ENCODE measurements at regions not wholly inside any gene's neighbourhood (a gene's known extent, or its start where the extent isn't known, plus 50 kb on each side); places are given as distances from the start of the nearest gene placed in this dataset.

DNA sequence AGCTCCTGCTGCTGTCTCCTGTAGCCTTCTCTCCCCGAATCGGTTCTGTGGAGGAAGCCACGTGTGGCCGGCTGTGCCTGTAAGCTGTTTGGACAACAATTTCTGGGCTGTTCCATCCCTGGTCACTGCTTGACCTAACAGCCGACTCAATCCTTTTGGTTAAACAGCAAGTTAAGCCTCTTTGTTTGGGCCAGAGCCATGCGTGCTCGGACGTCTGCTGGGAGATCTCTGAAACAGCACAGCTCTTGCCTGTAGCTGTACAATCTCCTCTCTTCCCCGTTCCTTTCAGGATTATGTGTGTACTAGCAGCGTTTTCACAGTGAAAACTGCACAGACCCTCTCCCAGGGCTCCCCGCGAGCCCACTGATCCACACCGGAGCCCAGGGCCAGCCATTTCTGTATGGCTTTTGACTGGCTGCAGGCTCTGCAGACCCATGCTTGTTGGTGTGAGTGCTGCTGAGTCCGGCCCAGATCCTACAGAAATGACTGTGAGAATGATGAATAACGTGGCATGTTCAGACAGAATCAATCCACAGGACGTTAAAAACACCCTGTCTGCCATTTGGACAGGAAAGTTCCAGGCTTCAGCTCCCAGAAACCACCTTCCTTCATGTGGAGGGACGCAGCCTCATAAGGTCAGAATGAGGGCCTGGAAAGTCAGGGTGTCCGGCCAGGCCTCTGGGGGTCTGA is 428.6 kb upstream of the ADARB2 start:
- Histone ChIP-seq H3K36me3 (ENCODE audit: insufficient read depth, low read length) (no peaks in the 10 kb centered on the region), H3K4me1 (ENCODE audit: insufficient read depth, low read length) (no peaks in the 10 kb centered on the region), H3K27me3 (ENCODE audit: control insufficient read depth in 1 of 2, insufficient read depth in 2 of 2, low read length in 2 of 2) (no peaks in the 10 kb centered on the region), H3K9me3 (ENCODE audit: control insufficient read depth in 1 of 2, insufficient read depth in 1 of 2, low read length in 2 of 2) (no peaks in the 10 kb centered on the region), H3K27ac (ENCODE audit: low read depth in 1 of 2, low read length in 2 of 2) (no peak overlapping the region), H3K4me3 (ENCODE audit: low read length) (no peak overlapping the region)
- ATAC-seq (ENCODE audit: poor library complexity) (no peak), DNase-seq (no peak)
- Mint-ChIP-seq H3K36me3 (ENCODE audit: low read depth) (no peaks in the 10 kb centered on the region), H3K4me1 (ENCODE audit: low read depth) (no peaks in the 10 kb centered on the region), H3K9me3 (no peaks in the 10 kb centered on the region), H3K27me3 (no peaks in the 10 kb centered on the region), H3K27ac (no peak overlapping the region), H3K4me3 (no peak overlapping the region)
- CTCF ChIA-PET, result no interaction called here
- intact Hi-C loops (cut with DNase I, micrococcal nuclease), result no loop called here
- TF ChIP-seq, protein P1, sequence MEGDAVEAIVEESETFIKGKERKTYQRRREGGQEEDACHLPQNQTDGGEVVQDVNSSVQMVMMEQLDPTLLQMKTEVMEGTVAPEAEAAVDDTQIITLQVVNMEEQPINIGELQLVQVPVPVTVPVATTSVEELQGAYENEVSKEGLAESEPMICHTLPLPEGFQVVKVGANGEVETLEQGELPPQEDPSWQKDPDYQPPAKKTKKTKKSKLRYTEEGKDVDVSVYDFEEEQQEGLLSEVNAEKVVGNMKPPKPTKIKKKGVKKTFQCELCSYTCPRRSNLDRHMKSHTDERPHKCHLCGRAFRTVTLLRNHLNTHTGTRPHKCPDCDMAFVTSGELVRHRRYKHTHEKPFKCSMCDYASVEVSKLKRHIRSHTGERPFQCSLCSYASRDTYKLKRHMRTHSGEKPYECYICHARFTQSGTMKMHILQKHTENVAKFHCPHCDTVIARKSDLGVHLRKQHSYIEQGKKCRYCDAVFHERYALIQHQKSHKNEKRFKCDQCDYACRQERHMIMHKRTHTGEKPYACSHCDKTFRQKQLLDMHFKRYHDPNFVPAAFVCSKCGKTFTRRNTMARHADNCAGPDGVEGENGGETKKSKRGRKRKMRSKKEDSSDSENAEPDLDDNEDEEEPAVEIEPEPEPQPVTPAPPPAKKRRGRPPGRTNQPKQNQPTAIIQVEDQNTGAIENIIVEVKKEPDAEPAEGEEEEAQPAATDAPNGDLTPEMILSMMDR (IDR thresholded peaks at IDR 0.05), result no peak
- POLR2A ChIA-PET, result no interaction called here

DNA sequence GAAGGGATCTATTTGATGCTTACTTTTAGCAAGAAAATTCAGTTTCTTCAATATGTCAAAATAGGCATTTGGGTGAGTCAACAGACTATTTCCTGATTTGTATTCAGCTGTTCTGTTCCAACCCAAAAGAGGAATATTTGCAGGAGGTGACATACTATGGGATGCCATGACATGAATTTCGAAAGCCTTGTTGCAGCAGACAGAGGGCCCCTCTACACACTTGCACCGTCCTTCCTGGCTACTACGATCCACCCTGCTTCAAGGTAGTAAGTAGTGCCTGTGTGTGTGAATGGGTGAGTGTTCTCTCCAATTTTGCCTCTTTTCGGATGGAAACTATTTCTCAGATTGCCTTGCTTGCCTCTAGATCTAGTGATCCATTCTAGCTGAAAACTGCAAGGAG is 413.0 kb upstream of the ADARB2 start:
- H3K27ac ChIP-seq (ENCODE audit: low read depth in 1 of 2, low read length in 2 of 2), result no peak overlapping the region
- peaks cover 0 to 3% of the 10 kb centered on the region in 2 experiments for H3K27me3 ChIP-seq (ENCODE audit: control insufficient read depth in 1 of 2, insufficient read depth in 2 of 2, low read length in 2 of 2)
- H3K27me3 Mint-ChIP-seq, result peaks cover 8% of the 10 kb centered on the region
- ATAC-seq (ENCODE audit: poor library complexity) (no peak), DNase-seq (no peak)
- H3K9me3 Mint-ChIP-seq, result no peaks in the 10 kb centered on the region
- TF ChIP-seq, protein P1 (IDR thresholded peaks at IDR 0.05), result no peak
- CTCF ChIA-PET, result no interaction called here
- no peak overlapping the region for H3K27ac Mint-ChIP-seq
- H3K4me3 ChIP-seq (ENCODE audit: low read length), result no peak overlapping the region
- no peaks in the 10 kb centered on the region for H3K36me3 Mint-ChIP-seq (ENCODE audit: low read depth)
- intact Hi-C loops (cut with DNase I, micrococcal nuclease), result no loop called here
- H3K4me1 Mint-ChIP-seq (ENCODE audit: low read depth), result no peaks in the 10 kb centered on the region
- POLR2A ChIA-PET, result no interaction called here
- H3K4me3 Mint-ChIP-seq, result no peak overlapping the region
- H3K9me3 ChIP-seq (ENCODE audit: control insufficient read depth in 1 of 2, insufficient read depth in 1 of 2, low read length in 2 of 2), result no peaks in the 10 kb centered on the region
- H3K4me1 ChIP-seq (ENCODE audit: insufficient read depth, low read length), result no peaks in the 10 kb centered on the region
- no peaks in the 10 kb centered on the region for H3K36me3 ChIP-seq (ENCODE audit: insufficient read depth, low read length)

DNA sequence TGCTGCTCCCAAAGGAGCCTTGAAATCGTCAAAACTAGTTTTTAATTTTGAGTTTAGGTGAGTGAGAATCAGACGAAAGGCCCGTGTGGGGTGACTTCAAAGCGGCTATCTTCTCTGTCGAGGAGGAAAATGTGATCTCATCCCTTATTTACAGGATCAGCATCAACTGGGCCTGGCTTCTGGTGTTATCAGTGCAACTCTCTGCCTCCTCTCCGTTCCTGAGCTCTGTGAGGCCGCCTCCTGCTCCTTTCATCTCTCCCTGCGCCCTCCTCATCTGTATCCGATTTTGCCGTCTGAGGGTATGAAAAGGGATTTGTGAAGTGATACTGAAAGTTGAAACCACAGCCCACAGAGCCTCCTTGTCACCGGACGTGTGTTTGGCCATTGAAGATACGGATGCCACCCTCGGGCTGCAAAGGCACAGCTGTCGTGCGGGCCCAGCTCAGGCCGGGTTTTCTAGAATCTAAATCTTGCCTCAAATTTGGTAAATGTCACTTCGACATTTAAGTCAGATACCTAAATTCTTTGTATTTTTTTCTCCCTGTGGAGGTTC is 408.7 kb upstream of the ADARB2 start:
- no peak for DNase-seq
- Histone ChIP-seq H3K4me1 (ENCODE audit: insufficient read depth, low read length) (no peaks in the 10 kb centered on the region), H3K4me3 (ENCODE audit: low read length) (no peak overlapping the region), H3K27ac (ENCODE audit: low read depth in 1 of 2, low read length in 2 of 2) (no peak overlapping the region), H3K36me3 (ENCODE audit: insufficient read depth, low read length) (no peaks in the 10 kb centered on the region), H3K27me3 (ENCODE audit: control insufficient read depth in 1 of 2, insufficient read depth in 2 of 2, low read length in 2 of 2) (peaks cover 0 to 3% of the 10 kb centered on the region in 2 experiments), H3K9me3 (ENCODE audit: control insufficient read depth in 1 of 2, insufficient read depth in 1 of 2, low read length in 2 of 2) (no peaks in the 10 kb centered on the region)
- Mint-ChIP-seq H3K27me3 (peaks cover 4% of the 10 kb centered on the region), H3K4me1 (ENCODE audit: low read depth) (no peaks in the 10 kb centered on the region), H3K27ac (no peak overlapping the region), H3K36me3 (ENCODE audit: low read depth) (no peaks in the 10 kb centered on the region), H3K9me3 (no peaks in the 10 kb centered on the region), H3K4me3 (no peak overlapping the region)
- intact Hi-C loops (cut with DNase I, micrococcal nuclease), result no loop called here
- CTCF ChIA-PET, result no interaction called here
- TF ChIP-seq, protein P1 (IDR thresholded peaks at IDR 0.05), result no peak
- ATAC-seq (ENCODE audit: poor library complexity), result no peak
- POLR2A ChIA-PET, result no interaction called here
